ENCODE measurements at regions not wholly inside any gene's neighbourhood (a gene's known extent, or its start where the extent isn't known, plus 50 kb on each side); places are given as distances from the start of the nearest gene placed in this dataset.

DNA sequence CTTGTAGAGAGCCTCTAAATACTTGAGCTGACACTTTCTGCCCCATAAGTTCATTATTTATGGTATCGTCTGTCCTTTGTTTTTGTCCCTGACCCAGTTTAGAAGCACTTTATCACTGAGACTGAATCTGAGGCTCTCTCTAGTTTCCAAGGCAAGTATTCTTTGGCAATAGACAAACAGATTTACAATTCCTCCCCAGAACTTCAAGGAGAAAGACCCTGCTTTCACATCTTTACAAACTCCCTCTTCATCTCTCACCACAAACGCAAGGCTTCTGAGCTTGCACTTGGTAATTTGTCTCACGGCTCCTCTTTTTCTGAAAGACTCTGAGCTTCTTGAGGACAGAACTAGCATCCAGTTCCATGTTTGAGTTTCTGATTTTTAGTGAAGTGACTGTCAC is 49.8 kb upstream of the PARP11 start:
- DNase-seq (ENCODE audit: extremely low spot score): no peak
- ChIA-PET POLR2A (no interaction called here), CTCF (interaction anchor here (1.0 kb wide), 1 partner anchor 38 kb away, joined by 3 read pairs; no protein-coding TSS in a partner anchor)
- TF ChIP-seq, protein P1, sequence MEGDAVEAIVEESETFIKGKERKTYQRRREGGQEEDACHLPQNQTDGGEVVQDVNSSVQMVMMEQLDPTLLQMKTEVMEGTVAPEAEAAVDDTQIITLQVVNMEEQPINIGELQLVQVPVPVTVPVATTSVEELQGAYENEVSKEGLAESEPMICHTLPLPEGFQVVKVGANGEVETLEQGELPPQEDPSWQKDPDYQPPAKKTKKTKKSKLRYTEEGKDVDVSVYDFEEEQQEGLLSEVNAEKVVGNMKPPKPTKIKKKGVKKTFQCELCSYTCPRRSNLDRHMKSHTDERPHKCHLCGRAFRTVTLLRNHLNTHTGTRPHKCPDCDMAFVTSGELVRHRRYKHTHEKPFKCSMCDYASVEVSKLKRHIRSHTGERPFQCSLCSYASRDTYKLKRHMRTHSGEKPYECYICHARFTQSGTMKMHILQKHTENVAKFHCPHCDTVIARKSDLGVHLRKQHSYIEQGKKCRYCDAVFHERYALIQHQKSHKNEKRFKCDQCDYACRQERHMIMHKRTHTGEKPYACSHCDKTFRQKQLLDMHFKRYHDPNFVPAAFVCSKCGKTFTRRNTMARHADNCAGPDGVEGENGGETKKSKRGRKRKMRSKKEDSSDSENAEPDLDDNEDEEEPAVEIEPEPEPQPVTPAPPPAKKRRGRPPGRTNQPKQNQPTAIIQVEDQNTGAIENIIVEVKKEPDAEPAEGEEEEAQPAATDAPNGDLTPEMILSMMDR (IDR thresholded peaks at IDR 0.05; ENCODE audit: control extremely low read depth, extremely low read depth, low read depth, missing control alignments): no peak

Measured in GM10248 (cell line).